CD4-positive, alpha-beta T cell treated with Interleukin-1 beta for 1 hour (primary cell): ENCODE measurements at regions not wholly inside any gene's neighbourhood (a gene's known extent, or its start where the extent isn't known, plus 50 kb on each side); places are given as distances from the start of the nearest gene placed in this dataset.
"Not testable (repeated sequence)": the region's sequence is repeated elsewhere in the genome, so short reads cannot be mapped to it uniquely, and the experiment has no call there.

Experiments used
- DNase-seq, 2 donors: peaks; one replicate each; pipeline ENCODE4 v3.0.0-alpha.2; 2020 to 2022

- no peak for DNase-seq
Observed at GRCh38 chr9:16058131-16058549, 505.3 kb downstream of the CCDC171 start.

DNA sequence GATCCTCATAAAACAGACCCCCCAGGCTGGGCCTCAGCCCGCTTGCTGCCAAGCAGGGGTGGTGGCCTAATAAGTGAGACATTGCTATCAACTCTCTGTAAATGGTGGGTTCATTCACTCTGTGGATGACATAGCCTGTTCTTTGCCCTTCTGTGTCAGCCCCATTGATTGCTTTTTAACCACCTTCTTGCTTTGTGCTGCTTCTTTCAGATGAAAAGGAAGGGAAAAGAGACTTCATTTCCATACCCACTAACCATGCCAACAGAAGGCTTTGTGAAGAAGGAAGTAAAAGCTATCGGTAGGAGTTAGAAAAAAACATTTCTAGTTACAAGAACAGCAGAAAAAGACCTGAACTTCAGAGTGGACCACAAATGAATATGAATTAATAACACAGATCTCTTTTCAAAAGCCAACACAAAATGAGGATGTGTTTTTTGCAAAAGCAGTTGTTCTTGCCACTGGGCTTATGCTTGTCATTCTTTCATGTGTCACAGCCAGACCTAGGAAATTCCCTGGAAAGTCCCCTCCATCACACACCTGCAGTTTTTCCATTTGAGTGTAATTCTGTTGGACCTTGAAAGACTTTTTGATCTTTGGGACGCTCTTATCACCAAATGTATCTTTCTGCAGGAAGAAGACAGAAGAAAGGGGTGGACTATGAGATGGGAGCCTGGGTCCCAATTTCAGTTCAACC is 507.7 kb downstream of the CCDC171 start:
- DNase-seq = no peak

GRCh38 chr9:16062542-16063240 is 509.8 kb downstream of the CCDC171 start:
- DNase-seq = no peak

DNA sequence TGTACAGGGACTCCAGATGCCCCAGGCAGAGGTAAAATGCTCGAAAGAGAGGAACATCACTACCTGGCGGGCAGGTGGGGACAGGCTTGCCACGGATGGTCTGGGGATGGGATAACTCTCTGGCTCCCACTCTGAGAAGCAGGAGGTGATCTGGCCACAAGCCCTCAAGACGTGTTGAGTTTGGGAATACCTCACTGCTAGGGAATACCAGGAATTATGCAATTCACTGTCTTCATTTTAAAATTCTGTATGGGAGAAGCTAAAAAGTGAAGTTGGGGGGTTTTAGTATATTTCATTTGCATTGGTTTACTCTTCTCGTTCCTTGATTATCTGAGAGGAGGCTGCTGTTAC is 510.4 kb downstream of the CCDC171 start:
- no peak for DNase-seq

DNA sequence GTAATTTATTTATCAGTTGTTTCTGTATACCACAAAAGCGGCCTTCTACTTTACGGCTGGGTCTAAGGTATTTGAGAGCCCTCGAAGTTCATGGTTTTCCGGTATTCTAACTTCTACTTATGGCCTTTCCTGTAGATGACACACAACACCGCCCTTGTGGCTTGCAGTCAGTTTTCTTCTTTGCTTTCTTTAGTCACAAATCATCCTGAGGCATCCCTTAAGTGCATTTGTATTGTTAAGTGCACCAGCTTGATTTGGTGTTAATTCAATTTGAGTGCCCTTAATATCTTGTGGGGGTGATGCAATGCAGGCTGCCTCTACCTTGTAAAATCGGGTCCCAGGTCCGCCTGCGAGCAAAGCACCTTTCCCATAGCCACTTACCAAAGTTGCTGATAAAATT is 511.9 kb downstream of the CCDC171 start:
- no peak for DNase-seq

DNA sequence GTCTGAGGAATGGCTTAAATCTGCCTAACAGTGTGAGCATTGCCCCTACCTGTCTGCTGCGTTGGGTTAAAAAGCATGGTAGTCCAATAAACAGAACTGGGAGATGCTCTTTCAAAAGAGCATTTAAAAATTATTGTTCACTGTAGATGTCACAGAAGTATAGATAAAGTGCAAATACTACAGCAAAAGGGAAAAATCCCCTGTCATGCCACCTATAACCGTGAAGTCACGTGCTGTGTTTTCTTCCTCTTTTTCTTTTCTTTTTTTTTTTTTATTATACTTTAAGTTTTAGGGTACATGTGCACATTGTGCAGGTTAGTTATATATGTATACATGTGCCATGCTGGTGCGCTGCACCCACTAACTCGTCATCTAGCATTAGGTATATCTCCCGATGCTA is 513.4 kb downstream of the CCDC171 start:
- not testable (repeated sequence) for DNase-seq

GRCh38 chr9:16068476-16068875 is 515.6 kb downstream of the CCDC171 start:
- DNase-seq = no peak

GRCh38 chr9:16069249-16069648 is 516.4 kb downstream of the CCDC171 start:
- DNase-seq = no peak

- DNase-seq = no peak
Observed at GRCh38 chr9:16069671-16070454, 517.0 kb downstream of the CCDC171 start.

DNA sequence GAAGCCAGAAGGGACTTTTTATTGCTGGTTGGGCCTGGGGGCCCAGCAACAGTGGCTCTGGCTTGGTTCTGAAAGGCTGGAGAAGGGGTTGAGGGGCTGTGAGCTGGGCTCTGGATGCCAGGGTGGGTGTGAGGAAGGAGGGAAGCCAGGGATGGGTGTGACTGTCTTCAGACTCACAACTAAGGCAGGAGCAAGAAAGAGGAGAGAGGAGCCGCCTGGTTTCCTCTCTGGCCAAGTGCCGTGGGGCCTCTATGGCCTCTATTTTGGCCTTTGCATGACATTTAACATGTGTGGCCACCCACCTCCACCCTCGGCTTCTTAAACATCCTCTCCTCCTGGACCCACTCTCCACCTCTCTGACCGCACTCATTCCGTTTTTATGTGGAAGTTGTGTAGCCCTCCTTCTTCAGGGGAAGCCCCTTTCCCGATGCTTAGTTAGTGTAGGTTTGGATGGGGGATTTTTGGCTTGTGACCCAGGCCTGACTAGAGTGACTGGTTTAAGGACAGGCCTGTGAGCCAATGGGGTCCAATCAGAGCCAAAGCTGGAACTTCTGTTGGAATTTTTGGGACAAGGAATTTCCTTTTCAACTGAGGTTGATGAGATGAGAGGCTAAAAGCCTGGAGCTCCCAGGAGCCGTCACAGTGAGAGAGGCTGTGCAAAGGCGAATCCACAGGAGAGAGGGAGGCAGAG is 517.8 kb downstream of the CCDC171 start:
- DNase-seq = no peak

- DNase-seq = no peak
Observed at GRCh38 chr9:16071400-16071799, 518.6 kb downstream of the CCDC171 start.

- DNase-seq = no peak
Observed at GRCh38 chr9:16074963-16075362, 522.1 kb downstream of the CCDC171 start.

- DNase-seq = no peak
Observed at GRCh38 chr9:16075696-16076095, 522.9 kb downstream of the CCDC171 start.

GRCh38 chr9:16076511-16076910 is 523.7 kb downstream of the CCDC171 start:
- no peak for DNase-seq

DNA sequence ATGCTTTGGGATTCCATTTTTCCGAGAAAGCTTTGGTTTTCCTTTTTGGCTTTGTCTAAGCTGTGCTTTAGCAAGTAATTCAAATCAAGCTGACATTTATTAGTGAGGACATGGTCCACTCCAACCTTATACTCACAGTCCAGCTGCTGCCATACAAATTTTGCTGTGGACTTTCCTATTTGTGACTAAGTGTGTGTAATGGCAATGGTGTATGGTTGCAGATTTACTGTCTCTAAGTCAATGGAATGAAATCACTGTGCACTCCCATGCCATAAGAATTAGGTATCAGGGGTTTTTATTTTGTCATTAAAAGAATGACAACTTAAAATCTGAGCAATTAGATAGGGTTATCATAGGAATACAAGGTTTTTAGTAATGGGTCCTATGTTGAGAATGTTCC is 530.0 kb downstream of the CCDC171 start:
- DNase-seq = no peak

DNA sequence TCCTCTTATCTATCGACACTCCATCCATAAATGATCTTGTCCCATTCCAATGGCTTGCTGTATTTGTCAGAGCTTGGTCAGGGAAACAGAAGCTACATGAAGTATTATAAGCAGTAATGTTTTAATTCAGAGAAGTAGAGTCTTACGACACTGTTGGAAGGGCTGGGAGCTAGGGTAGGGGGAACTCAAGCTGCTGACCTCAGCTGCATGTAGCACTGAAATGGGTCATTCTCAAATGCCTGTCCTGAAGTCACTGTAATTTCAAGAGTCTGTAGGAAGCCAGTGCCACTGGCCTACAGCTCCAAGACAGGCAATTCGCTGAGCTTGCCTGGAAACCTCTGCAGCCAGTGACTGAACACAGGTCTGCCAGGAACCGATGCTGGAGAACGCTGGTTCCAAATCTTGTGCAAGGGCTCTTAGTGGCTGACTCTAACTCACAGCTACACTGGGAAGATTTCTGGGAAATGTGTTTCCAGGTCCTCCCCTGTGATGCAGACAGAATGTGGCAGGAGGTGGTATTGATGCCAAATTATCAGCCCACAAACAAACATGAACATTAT is 532.4 kb downstream of the CCDC171 start:
- DNase-seq = no peak

DNA sequence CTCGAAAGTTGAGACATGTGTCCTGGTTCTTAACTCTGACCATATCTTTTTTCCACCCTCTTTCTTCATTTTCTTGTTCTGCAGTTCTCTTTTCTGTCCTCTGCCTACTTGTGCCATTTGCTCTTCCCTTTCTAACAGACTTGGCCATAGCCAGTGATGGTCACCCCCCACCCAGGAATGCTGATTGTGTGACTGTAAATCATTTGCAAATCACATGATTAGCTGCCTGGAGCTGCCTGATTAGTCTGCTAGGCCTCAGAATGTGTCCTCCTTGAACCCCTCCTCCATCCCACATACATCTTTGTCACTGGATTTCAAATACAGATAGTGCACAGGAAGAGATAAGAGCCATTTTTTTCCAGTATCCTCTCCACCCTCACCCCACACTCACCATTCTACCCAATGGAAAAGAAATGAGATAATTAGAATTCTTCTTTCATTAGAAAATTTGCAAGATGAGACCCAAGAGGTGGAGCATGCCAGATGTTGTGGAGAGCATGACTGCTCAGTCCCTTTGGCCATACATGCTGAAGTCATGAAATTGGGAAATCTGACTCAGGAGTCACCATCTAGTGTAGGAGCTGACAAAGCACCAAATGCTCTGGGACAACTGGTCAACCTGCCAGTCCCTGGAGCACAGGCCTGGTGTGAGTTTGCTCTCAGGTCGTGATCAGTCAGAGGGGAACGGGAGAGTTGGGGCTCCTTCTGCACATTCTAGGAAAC is 538.2 kb downstream of the CCDC171 start:
- DNase-seq = no peak

DNA sequence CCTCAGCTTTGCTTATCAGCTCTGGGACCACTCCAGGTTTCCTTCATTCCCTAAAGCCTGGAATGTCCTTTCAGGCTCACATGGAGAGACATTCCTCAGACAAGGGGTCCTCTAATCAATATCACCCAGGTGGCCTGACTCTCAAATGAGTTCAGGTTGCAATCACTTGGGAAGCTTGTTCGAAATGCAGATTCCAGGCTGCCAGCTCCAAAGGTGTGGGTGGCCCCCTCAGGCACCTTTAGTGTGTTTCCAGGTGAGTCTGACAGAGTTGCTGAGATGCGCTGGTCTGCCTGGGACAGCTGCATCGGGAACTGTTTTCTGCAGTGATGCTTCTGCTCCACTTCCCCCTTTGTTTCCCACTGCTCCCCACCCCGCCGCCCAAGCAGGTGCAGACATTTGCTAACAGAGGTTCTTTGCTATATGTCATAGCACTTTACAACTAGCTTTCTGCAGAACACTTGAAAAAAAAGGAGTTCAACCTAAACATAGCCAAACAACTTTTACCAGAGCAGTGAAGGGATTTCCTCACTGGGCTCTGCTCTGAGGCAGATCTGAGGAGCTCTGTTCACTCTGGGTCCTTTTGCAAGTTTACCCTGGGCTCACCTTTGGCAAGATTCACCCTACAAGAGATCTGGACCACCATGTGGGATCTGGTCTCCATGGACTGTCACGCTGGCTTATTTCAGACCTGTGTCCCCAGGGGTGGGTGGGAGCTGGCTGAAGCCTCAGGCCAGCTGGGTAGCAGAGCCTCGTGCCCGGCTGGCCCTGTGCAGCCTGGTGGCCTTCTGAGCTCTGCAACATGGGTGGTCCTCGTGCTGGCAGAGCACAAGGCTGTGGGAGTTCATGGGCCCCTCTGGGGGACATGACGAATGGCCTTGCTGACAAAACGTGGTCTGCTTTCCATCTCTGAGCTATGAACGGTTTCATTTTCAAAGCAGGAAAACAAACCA is 539.6 kb downstream of the CCDC171 start:
- DNase-seq = no peak

GRCh38 chr9:16098306-16098705 is 545.5 kb downstream of the CCDC171 start:
- DNase-seq = no peak

GRCh38 chr9:16099732-16100536 is 547.1 kb downstream of the CCDC171 start:
- no peak for DNase-seq
